NT2/D1 (cell line): ENCODE measurements at regions not wholly inside any gene's neighbourhood (a gene's known extent, or its start where the extent isn't known, plus 50 kb on each side); places are given as distances from the start of the nearest gene placed in this dataset.

ENCODE experiments used
- SUZ12 ChIP-seq: IDR thresholded peaks from 2 replicates; pipeline ENCODE4 v1.6.1; 2011; ENCODE audit not compliant: insufficient read length, insufficient read depth; ENCODE audit errors: extremely low read depth
- YY1 ChIP-seq: IDR thresholded peaks from 2 replicates; pipeline ENCODE4 v1.6.1; 2011; ENCODE audit not compliant: insufficient read length, insufficient read depth

DNA sequence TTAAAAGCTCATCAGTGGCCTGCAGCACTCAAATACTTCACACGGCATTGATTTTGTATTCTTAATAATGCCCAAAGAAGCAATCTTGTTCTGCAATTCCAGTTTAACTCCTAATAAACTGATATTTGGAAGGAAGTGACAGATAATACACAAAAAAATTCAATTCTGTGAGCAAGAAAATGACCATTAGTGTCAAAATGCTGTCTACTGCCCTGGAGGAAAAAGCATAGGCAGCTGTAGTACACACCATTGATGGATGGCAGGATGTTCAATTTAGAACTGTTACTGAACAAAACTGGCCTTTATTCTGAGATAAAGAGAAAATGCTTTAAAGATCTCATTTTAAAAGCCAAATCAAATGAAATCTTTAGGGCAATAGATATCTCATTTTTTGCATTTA is 251.3 kb upstream of the FMN2 start:
- no peak for TF ChIP-seq YY1
- TF ChIP-seq SUZ12 = no peak
